Transverse colon (tissue), 4 donors: ENCODE measurements at regions not wholly inside any gene's neighbourhood (a gene's known extent, or its start where the extent isn't known, plus 50 kb on each side); places are given as distances from the start of the nearest gene placed in this dataset.

ENCODE experiments used
- CTCF ChIP-seq, 5 experiments: fragments of 200-600 bp in 3 of 5; fragments of 450-650 bp in 2 of 5; sonication (generic) in 3 of 5; IDR thresholded peaks; 1 replicate in 2 of 5; 2 replicates in 3 of 5; pipeline ENCODE4 v1.5.1; 2016 to 2017; ENCODE audit warnings: antibody characterized with exemption in 5 of 5, inconsistent platforms in 3 of 5, mild to moderate bottlenecking in 2 of 5, moderate library complexity in 1 of 5
- POLR2A ChIP-seq: fragments of 450-650 bp; IDR thresholded peaks from one replicate; pipeline ENCODE4 v1.6.1; 2016; ENCODE audit warnings: antibody characterized with exemption, mild to moderate bottlenecking, moderate library complexity
- POLR2AphosphoS5 ChIP-seq, 3 donors: sonication (generic); formaldehyde crosslinking; IDR thresholded peaks; one replicate each; pipeline ENCODE4 v1.6.1; 2016; ENCODE audit warnings: antibody characterized with exemption in 3 of 3

GRCh38 chr1:164443836-164444235, 115.1 kb upstream of the PBX1 start:
- no peak for TF ChIP-seq CTCF (IDR thresholded peaks at IDR 0.05)
- no peak for TF ChIP-seq POLR2A
- no peak for TF ChIP-seq POLR2AphosphoS5 (IDR thresholded peaks at IDR 0.05)
